ENCODE measurements at regions not wholly inside any gene's neighbourhood (a gene's known extent, or its start where the extent isn't known, plus 50 kb on each side); places are given as distances from the start of the nearest gene placed in this dataset.

- TF ChIP-seq CTCF (IDR thresholded peaks at IDR 0.05 in 4 of 5, conservative IDR thresholded peaks at IDR 0.05 in 1 of 5) = no peak
- TF ChIP-seq POLR2A (IDR thresholded peaks at IDR 0.05) = no peak
Measured at GRCh38 chr4:136400829-136401228, 1131.5 kb downstream of the PCDH18 start.
